Heart left ventricle (tissue), 13 donors: ENCODE measurements at regions not wholly inside any gene's neighbourhood (a gene's known extent, or its start where the extent isn't known, plus 50 kb on each side); places are given as distances from the start of the nearest gene placed in this dataset.

ENCODE experiments used
- CTCF ChIP-seq, 12 donors: fragments of 200-600 bp; sonication (generic) in 4 of 12; IDR thresholded peaks; one replicate each; pipeline versions ENCODE4 v1.5.0 to v1.8.0; 2018 to 2022; ENCODE audit warnings: antibody characterized with exemption in 12 of 12, mild to moderate bottlenecking in 5 of 12
- POLR2A ChIP-seq, 2 donors: fragments of 450-650 bp; IDR thresholded peaks; one replicate each; pipeline ENCODE4 v1.6.1; 2017; ENCODE audit warnings: antibody characterized with exemption in 2 of 2, mild to moderate bottlenecking in 2 of 2, moderate library complexity in 2 of 2
- donor health status: ischemic (EF 13 %, LVEDD 7.1; RV severe dilation, severe dysfunction).
- donor health status: DM: no; HTN: yes; CAD: no.
- donor health status: DM: no; HTN: no; CAD: no.
- donor health status: ischemic (EF 25% LVEDD 6.9; RV normal size, moderate dysfunction).
- donor health status: ischemic (EF 25% LVEDD 5.7; RV mildly dilated, moderate dysfunction).
- donor health status: ischemic (EF 35%, LVEDD 5.7; RV mildly dilated, moderate dysfunction).
- donor health status: nonischemic (EF 11% LVEDD 7.7; RV severe dilation, severe dysfunction).
- donor health status: DM: yes; HTN: yes; CAD: no.
- donor health status: PGD.
- donor health status: ischemic (EF 29% LVEDD 5.4; RV normal size, mild dysfunction).
- donor health status: nonischemic (EF 23%, LVEDD 6.1; RV moderate dilation, normal function).

GRCh38 chrX:122703762-122704161 lies 480.3 kb upstream of the GRIA3 start:
- TF ChIP-seq CTCF (IDR thresholded peaks at IDR 0.05) (no peak), POLR2A (IDR thresholded peaks at IDR 0.05) (no peak)
